ENCODE measurements at regions not wholly inside any gene's neighbourhood (a gene's known extent, or its start where the extent isn't known, plus 50 kb on each side); places are given as distances from the start of the nearest gene placed in this dataset.
"Not testable (repeated sequence)": the region's sequence is repeated elsewhere in the genome, so short reads cannot be mapped to it uniquely, and the experiment has no call there.

DNA sequence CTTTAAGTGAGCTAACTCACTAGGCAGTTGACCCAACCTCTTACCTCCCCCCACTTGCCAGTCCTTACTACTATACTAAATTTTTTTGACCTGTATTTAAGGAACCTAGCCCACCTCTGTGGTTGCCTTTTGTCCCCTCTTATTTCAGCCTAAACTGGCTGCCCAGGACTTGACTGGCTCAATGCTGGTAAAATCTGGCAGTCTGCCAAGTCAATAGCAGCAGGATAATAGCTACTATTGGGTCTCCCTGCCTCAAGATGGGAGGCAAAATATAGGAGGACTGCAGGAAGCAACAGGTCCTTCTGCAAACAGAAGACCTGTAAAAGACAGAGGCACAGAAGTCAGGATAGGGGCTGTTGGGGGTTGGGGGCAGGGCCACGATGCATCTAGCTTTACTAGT lies 144.2 kb upstream of the POGK start:
- Histone ChIP-seq H3K4me3 (ENCODE audit: insufficient read depth, low read depth, low read length, poor library complexity, severe bottlenecking) (no peak overlapping the region), H3K27ac (ENCODE audit: insufficient read depth, low read length, poor library complexity, severe bottlenecking) (no peak overlapping the region), H3K27me3 (replicated peaks; ENCODE audit: control insufficient read depth, insufficient read depth, low read length, poor library complexity, severe bottlenecking) (no peaks in the 10 kb centered on the region), H3K9me3 (ENCODE audit: control insufficient read depth, low read length) (no peaks in the 10 kb centered on the region), H3K36me3 (ENCODE audit: control insufficient read depth, insufficient read depth, low read length) (no peaks in the 10 kb centered on the region), H3K4me1 (ENCODE audit: control insufficient read depth, insufficient read depth, low read length, poor library complexity, severe bottlenecking) (no peaks in the 10 kb centered on the region)
- DNase-seq: no peak

DNA sequence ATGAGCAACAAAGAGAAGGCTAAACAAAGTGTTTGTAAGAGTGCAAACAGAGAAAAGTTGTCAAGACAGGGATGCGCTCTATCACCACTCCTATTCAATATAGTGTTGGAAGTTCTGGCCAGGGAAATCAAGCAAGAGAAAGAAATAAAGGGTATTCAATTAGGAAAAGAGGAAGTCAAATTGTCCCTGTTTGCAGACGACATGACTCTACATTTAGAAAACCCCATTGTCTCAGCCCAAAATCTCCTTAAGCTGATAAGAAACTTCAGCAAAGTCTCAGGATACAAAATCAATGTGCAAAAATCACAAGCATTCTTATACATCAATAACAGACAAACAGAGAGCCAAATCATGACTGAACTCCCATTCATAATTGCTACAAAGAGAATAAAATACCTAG lies 143.4 kb upstream of the POGK start:
- not testable (repeated sequence) for H3K27me3 ChIP-seq (replicated peaks; ENCODE audit: control insufficient read depth, insufficient read depth, low read length, poor library complexity, severe bottlenecking); H3K9me3 ChIP-seq (ENCODE audit: control insufficient read depth, low read length); H3K36me3 ChIP-seq (ENCODE audit: control insufficient read depth, insufficient read depth, low read length)

DNA sequence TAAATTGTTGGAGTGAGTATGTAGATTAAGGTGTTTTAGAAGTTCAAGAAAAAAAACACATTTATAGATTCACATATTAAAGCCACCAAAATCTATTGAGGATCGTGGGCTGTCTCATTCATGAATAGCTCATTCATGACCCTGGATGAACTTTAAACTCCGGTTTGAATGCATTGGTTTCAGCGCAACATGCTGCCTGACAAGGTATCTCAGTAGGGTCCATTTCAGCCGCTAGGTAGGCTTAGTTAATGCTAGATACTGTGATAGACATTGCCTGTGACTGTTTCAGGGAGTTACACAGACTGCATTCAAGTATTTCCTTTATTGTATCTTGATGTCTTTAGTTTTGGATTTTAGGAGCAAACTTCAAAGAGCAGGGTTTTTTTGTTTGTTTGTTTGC lies 140.5 kb upstream of the POGK start:
- H3K4me1 ChIP-seq (ENCODE audit: control insufficient read depth, insufficient read depth, low read length, poor library complexity, severe bottlenecking): no peaks in the 10 kb centered on the region
- H3K4me3 ChIP-seq (ENCODE audit: insufficient read depth, low read depth, low read length, poor library complexity, severe bottlenecking): no peak overlapping the region

More for the DNA sequence above, 143.4 kb upstream of the POGK start:
- not testable (repeated sequence) for H3K4me3 ChIP-seq (ENCODE audit: insufficient read depth, low read depth, low read length, poor library complexity, severe bottlenecking); DNase-seq; H3K4me1 ChIP-seq (ENCODE audit: control insufficient read depth, insufficient read depth, low read length, poor library complexity, severe bottlenecking); H3K27ac ChIP-seq (ENCODE audit: insufficient read depth, low read length, poor library complexity, severe bottlenecking)

DNA sequence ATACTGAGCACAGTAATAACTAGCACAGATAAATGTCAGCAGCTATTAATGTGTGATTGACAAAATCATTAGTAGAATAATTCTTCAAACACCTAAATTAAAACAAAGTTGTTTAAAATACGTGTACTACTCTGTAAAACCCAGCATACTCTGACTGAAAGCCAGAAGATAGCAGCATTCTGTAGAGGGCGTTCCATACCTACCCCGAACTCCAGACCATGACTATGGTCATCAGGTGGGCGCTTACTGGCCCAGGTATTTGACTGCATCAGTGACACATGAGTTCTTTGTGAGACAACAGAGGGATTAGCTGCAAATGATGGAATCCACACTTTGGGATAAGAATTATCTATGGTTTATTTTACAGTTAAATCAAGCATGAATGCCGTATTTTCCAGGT lies 139.7 kb upstream of the POGK start:
- H3K27me3 ChIP-seq (replicated peaks; ENCODE audit: control insufficient read depth, insufficient read depth, low read length, poor library complexity, severe bottlenecking): no peaks in the 10 kb centered on the region
- no peak overlapping the region for H3K27ac ChIP-seq (ENCODE audit: insufficient read depth, low read length, poor library complexity, severe bottlenecking)

More for the DNA sequence above, 140.5 kb upstream of the POGK start:
- H3K27me3 ChIP-seq (replicated peaks; ENCODE audit: control insufficient read depth, insufficient read depth, low read length, poor library complexity, severe bottlenecking): no peaks in the 10 kb centered on the region
- no peaks in the 10 kb centered on the region for H3K9me3 ChIP-seq (ENCODE audit: control insufficient read depth, low read length)
- H3K27ac ChIP-seq (ENCODE audit: insufficient read depth, low read length, poor library complexity, severe bottlenecking): no peak overlapping the region
- H3K36me3 ChIP-seq (ENCODE audit: control insufficient read depth, insufficient read depth, low read length): no peaks in the 10 kb centered on the region
- no peak for DNase-seq

DNA sequence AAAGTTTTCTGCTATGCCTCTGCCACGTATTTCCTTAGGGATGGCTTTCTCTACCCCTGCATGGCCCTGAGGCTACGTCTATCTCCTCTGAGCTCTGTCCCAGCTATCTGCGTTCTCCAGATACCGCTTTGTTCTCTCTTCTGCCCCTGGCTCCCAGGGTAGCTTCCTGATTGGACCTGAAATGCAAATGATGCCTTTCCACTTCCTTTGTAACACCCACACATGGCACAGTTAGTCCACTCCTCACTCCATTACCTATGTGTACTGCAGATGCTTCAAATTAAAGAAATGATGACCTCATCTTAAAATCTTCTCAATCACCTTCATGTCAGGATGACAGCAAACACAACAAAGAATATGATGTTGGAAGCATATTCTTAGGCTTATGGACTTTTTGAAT lies 138.6 kb upstream of the POGK start:
- H3K27ac ChIP-seq (ENCODE audit: insufficient read depth, low read length, poor library complexity, severe bottlenecking): no peak overlapping the region
- no peaks in the 10 kb centered on the region for H3K36me3 ChIP-seq (ENCODE audit: control insufficient read depth, insufficient read depth, low read length)
- H3K27me3 ChIP-seq (replicated peaks; ENCODE audit: control insufficient read depth, insufficient read depth, low read length, poor library complexity, severe bottlenecking): no peaks in the 10 kb centered on the region
- no peaks in the 10 kb centered on the region for H3K4me1 ChIP-seq (ENCODE audit: control insufficient read depth, insufficient read depth, low read length, poor library complexity, severe bottlenecking)
- H3K9me3 ChIP-seq (ENCODE audit: control insufficient read depth, low read length): no peaks in the 10 kb centered on the region
- H3K4me3 ChIP-seq (ENCODE audit: insufficient read depth, low read depth, low read length, poor library complexity, severe bottlenecking): no peak overlapping the region
- no peak for DNase-seq

More for the DNA sequence above, 139.7 kb upstream of the POGK start:
- Histone ChIP-seq H3K4me3 (ENCODE audit: insufficient read depth, low read depth, low read length, poor library complexity, severe bottlenecking) (no peak overlapping the region), H3K36me3 (ENCODE audit: control insufficient read depth, insufficient read depth, low read length) (no peaks in the 10 kb centered on the region), H3K9me3 (ENCODE audit: control insufficient read depth, low read length) (no peaks in the 10 kb centered on the region), H3K4me1 (ENCODE audit: control insufficient read depth, insufficient read depth, low read length, poor library complexity, severe bottlenecking) (no peaks in the 10 kb centered on the region)
- no peak for DNase-seq

DNA sequence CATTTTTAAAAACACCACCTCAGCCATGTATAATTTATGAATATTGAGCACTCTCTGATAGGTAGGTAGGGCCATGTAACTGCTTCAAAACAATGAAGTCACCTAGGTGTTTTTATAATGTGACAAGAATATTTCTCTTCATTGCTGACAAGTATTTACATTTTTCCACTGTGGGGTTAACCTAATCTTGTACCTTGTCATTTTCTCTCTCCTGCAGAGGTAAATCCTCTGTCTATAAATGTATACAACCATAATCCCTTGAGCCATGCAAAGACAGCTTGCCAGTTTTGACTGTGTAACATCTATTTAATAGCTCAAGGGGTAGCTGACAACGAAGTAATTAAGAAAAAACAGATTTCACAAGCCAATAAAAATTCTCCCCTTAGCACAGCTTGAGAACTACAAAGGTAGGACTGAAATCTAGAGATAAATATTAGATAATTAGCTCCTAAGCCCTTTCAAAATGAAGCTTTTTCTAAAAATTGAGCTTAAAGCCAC lies 137.6 kb upstream of the POGK start:
- H3K36me3 ChIP-seq (ENCODE audit: control insufficient read depth, insufficient read depth, low read length): no peaks in the 10 kb centered on the region

DNA sequence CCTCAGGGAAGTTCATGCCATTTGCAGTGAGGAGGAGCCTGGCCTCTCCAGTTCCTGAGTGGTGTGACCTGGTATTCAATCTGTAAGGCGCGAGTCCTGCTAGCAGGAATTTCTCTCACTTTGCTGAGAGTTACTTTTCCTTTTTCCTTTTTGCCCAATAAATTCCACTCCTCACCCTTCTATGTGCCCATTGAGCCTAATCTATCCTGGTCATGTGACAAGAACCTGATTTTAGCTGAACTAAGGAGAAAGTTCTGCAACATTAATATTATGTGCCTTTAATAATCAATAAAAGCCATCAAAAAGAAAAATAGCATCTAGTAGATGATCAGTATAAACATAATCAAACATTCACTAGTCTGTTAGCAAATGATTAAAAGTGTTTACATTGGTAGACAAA lies 136.1 kb upstream of the POGK start:
- Histone ChIP-seq H3K27me3 (replicated peaks; ENCODE audit: control insufficient read depth, insufficient read depth, low read length, poor library complexity, severe bottlenecking) (no peaks in the 10 kb centered on the region), H3K4me1 (ENCODE audit: control insufficient read depth, insufficient read depth, low read length, poor library complexity, severe bottlenecking) (no peaks in the 10 kb centered on the region), H3K27ac (ENCODE audit: insufficient read depth, low read length, poor library complexity, severe bottlenecking) (no peak overlapping the region), H3K9me3 (ENCODE audit: control insufficient read depth, low read length) (no peaks in the 10 kb centered on the region), H3K4me3 (ENCODE audit: insufficient read depth, low read depth, low read length, poor library complexity, severe bottlenecking) (no peak overlapping the region), H3K36me3 (ENCODE audit: control insufficient read depth, insufficient read depth, low read length) (no peaks in the 10 kb centered on the region)
- no peak for DNase-seq

More for the DNA sequence above, 137.6 kb upstream of the POGK start:
- H3K9me3 ChIP-seq (ENCODE audit: control insufficient read depth, low read length): no peaks in the 10 kb centered on the region
- H3K4me3 ChIP-seq (ENCODE audit: insufficient read depth, low read depth, low read length, poor library complexity, severe bottlenecking): no peak overlapping the region
- H3K27me3 ChIP-seq (replicated peaks; ENCODE audit: control insufficient read depth, insufficient read depth, low read length, poor library complexity, severe bottlenecking): no peaks in the 10 kb centered on the region
- no peak overlapping the region for H3K27ac ChIP-seq (ENCODE audit: insufficient read depth, low read length, poor library complexity, severe bottlenecking)
- no peaks in the 10 kb centered on the region for H3K4me1 ChIP-seq (ENCODE audit: control insufficient read depth, insufficient read depth, low read length, poor library complexity, severe bottlenecking)
- DNase-seq: no peak

DNA sequence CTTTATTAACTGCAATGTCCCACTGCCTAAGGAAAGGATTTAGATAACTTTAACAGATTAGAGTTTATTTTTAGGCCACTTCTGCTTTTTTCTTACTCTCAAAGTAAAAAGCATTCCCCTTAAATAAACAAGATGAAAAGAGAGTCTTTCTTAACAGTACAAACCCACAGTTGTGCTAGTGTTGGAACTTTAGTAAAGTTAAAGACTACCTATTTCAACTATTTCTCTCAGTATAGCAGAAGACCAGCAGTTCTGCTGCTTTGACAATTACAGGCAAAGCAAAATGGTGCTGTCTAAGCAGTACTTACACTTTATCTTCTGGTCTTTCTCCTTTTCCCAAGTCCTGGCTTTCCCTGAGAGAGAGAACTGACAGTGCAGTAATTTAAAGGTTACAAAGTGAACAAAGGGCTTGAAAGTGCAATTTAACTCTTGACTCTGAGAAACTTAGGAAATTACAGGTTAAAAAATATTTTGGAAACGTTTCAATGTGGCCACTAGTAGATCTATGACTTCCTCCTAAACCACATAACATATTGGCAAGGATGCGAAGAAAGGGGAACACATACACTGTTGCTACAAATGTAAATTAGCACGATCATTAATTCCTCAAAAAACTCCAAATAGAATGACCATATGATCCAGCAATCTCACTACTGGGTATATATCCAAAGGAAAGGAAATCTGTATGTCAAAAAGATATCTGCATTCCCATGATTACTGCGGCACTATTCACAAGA lies 135.4 kb upstream of the POGK start:
- Histone ChIP-seq H3K27ac (ENCODE audit: insufficient read depth, low read length, poor library complexity, severe bottlenecking) (no peak overlapping the region), H3K4me3 (ENCODE audit: insufficient read depth, low read depth, low read length, poor library complexity, severe bottlenecking) (no peak overlapping the region), H3K9me3 (ENCODE audit: control insufficient read depth, low read length) (no peaks in the 10 kb centered on the region), H3K36me3 (ENCODE audit: control insufficient read depth, insufficient read depth, low read length) (no peaks in the 10 kb centered on the region), H3K27me3 (replicated peaks; ENCODE audit: control insufficient read depth, insufficient read depth, low read length, poor library complexity, severe bottlenecking) (no peaks in the 10 kb centered on the region), H3K4me1 (ENCODE audit: control insufficient read depth, insufficient read depth, low read length, poor library complexity, severe bottlenecking) (no peaks in the 10 kb centered on the region)
- DNase-seq: no peak

DNA sequence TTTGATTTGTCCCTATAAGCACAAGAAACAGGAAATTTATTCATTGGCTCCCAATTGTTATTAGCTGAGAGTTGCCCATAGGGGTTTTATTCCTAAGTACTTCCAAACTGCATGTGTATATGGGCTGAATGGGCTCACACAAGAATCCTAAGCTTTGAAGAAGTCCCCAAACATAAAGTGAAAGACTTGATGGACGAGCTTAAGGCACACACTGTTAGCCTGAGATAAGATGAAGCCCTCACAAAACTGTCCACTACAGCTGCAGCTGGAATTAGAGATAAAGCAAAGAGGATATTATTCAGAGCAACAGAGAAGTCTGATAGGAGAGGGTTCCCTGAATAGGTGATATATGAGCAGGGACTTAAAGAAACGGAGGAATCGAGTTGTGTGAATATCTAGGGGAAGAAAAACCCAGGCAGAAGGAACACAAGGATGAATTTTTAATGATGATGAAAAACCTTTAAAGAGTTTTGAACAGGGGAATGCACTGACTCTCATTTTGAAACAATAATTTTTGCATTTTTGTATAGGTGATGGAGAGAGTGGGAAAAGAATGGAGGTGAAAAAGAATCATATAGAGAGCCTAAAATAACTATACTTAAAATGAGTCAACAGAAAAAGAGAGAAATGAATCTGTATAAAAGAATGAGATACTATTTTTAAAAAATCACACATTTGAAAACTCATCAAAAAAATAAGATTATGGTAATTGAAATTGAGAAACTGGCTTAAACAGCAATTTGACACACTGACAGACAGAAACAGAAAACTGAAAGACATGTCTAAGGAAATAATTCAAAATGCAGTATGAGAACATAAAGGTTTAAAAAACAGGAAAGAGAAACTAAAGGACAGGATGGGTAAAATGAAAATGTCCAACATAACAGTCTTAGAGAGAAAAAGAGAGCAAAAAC lies 133.6 kb upstream of the POGK start:
- H3K9me3 ChIP-seq (ENCODE audit: control insufficient read depth, low read length): no peaks in the 10 kb centered on the region
- H3K27me3 ChIP-seq (replicated peaks; ENCODE audit: control insufficient read depth, insufficient read depth, low read length, poor library complexity, severe bottlenecking): no peaks in the 10 kb centered on the region
- no peak for DNase-seq
- H3K4me3 ChIP-seq (ENCODE audit: insufficient read depth, low read depth, low read length, poor library complexity, severe bottlenecking): no peak overlapping the region
- no peaks in the 10 kb centered on the region for H3K4me1 ChIP-seq (ENCODE audit: control insufficient read depth, insufficient read depth, low read length, poor library complexity, severe bottlenecking)
- no peak overlapping the region for H3K27ac ChIP-seq (ENCODE audit: insufficient read depth, low read length, poor library complexity, severe bottlenecking)
- H3K36me3 ChIP-seq (ENCODE audit: control insufficient read depth, insufficient read depth, low read length): no peaks in the 10 kb centered on the region

DNA sequence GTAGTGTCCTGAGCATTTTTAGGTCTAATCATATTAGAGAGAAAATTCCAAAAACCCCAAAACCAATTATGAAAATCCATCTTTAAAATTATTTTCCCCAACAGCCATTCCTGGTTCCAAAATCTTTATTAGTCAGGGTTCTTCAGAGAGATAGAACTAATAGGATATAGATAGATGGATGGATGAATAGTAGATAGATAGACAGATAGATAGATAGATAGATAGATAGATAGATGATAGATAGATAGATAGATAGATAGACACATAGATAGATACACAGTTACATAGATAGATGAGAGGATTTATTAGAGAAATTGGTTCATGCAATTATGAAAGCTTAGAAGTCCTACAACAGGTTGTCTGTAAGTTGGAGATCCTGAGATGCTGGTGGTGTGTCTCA lies 122.7 kb upstream of the POGK start:
- DNase-seq: no peak
- Histone ChIP-seq H3K4me3 (ENCODE audit: insufficient read depth, low read depth, low read length, poor library complexity, severe bottlenecking) (no peak overlapping the region), H3K36me3 (ENCODE audit: control insufficient read depth, insufficient read depth, low read length) (no peaks in the 10 kb centered on the region), H3K9me3 (ENCODE audit: control insufficient read depth, low read length) (no peaks in the 10 kb centered on the region), H3K27ac (ENCODE audit: insufficient read depth, low read length, poor library complexity, severe bottlenecking) (no peak overlapping the region), H3K27me3 (replicated peaks; ENCODE audit: control insufficient read depth, insufficient read depth, low read length, poor library complexity, severe bottlenecking) (no peaks in the 10 kb centered on the region), H3K4me1 (ENCODE audit: control insufficient read depth, insufficient read depth, low read length, poor library complexity, severe bottlenecking) (no peaks in the 10 kb centered on the region)
